Endothelial cell of umbilical vein (primary cell): ENCODE measurements at regions not wholly inside any gene's neighbourhood (a gene's known extent, or its start where the extent isn't known, plus 50 kb on each side); places are given as distances from the start of the nearest gene placed in this dataset.

ENCODE experiments used
- CTCF ChIP-seq, 2 donors: IDR thresholded peaks; 1 replicate in 1 of 2; 2 replicates in 1 of 2; pipeline ENCODE4 v1.5.1; 2011; ENCODE audit warnings: low read length in 2 of 2, mild to moderate bottlenecking in 2 of 2, moderate library complexity in 2 of 2, control low read depth in 1 of 2, inconsistent platforms in 1 of 2, low read depth in 1 of 2; ENCODE audit not compliant: insufficient read depth in 1 of 2; ENCODE audit errors: extremely low read depth in 1 of 2
- JUN ChIP-seq: IDR thresholded peaks from 2 replicates; pipeline ENCODE4 v1.6.1; 2011; ENCODE audit warnings: borderline replicate concordance, low read depth; ENCODE audit not compliant: insufficient read length, insufficient read depth
- POLR2A ChIP-seq: IDR thresholded peaks from 2 replicates; pipeline ENCODE4 v1.6.1; 2012; ENCODE audit warnings: low read depth, mild to moderate bottlenecking, control low read depth, low read length
- POLR2AphosphoS5 ChIP-seq: IDR thresholded peaks from 2 replicates; pipeline ENCODE4 v1.6.1; 2012; ENCODE audit warnings: low read depth, mild to moderate bottlenecking, control low read depth, low read length, moderate library complexity; ENCODE audit not compliant: insufficient read depth

GRCh38 chr1:234924450-234925355 lies 203.9 kb downstream of the TOMM20 start:
- TF ChIP-seq CTCF (IDR thresholded peaks at IDR 0.05; ENCODE audit: extremely low read depth in 1 of 2, insufficient read depth in 1 of 2, low read depth in 1 of 2, low read length in 2 of 2) (no peak), POLR2A (no peak), POLR2AphosphoS5 (peak; percentile 23), JUN (peak; percentile 32)
